BJ (cell line): ENCODE measurements at regions not wholly inside any gene's neighbourhood (a gene's known extent, or its start where the extent isn't known, plus 50 kb on each side); places are given as distances from the start of the nearest gene placed in this dataset.

Source experiments
- CTCF ChIA-PET: fragments of 350-600 bp; formaldehyde crosslinking; extraction: SDS; loops from one replicate; lab custom pipeline; 2021; ENCODE audit warnings: antibody characterized with exemption, inconsistent platforms; lab: Yijun Ruan, JAX
- POLR2A ChIA-PET: fragments of 300-600 bp; sonication (Branson Sonifier 250); formaldehyde crosslinking; extraction: SDS; loops from one replicate; lab custom pipeline; 2021; ENCODE audit warnings: antibody characterized with exemption; lab: Charles Lee
- DNase-seq: peaks from one replicate; pipeline ENCODE4 v3.0.0-alpha.2; 2011; ENCODE audit warnings: low read depth
- H3K27me3 ChIP-seq: 2 replicates; pipeline ENCODE4 v1.6.0; 2011; ENCODE audit warnings: low read length; ENCODE audit not compliant: control insufficient read depth, insufficient read depth
- H3K36me3 ChIP-seq: 2 replicates; pipeline ENCODE4 v1.5.1; 2011; ENCODE audit warnings: low read length; ENCODE audit not compliant: control insufficient read depth, insufficient read depth
- H3K4me3 ChIP-seq: 2 replicates; pipeline ENCODE4 v1.5.1; 2011; ENCODE audit warnings: low read depth, mild to moderate bottlenecking, control low read depth, low read length
- CTCF ChIP-seq: IDR thresholded peaks from 2 replicates; pipeline ENCODE4 v1.5.1; 2011; ENCODE audit warnings: low read depth, mild to moderate bottlenecking, control low read depth, inconsistent platforms, low read length, moderate library complexity; ENCODE audit not compliant: insufficient read depth

GRCh38 chr3:31234145-31234544 lies 298.6 kb upstream of the STT3B start:
- ChIA-PET CTCF (interaction anchor here (1.2 kb wide), 1 partner anchor 8 kb away, joined by 3 read pairs; no protein-coding TSS in a partner anchor), POLR2A (no interaction called here)
- Histone ChIP-seq H3K27me3 (peaks cover 4% of the 10 kb centered on the region), H3K4me3 (no peak overlapping the region), H3K36me3 (no peaks in the 10 kb centered on the region)
- no peak for DNase-seq
- TF ChIP-seq CTCF = no peak

- POLR2A ChIA-PET = no interaction called here
- Histone ChIP-seq H3K36me3 (no peaks in the 10 kb centered on the region), H3K4me3 (no peak overlapping the region), H3K27me3 (peaks cover 4% of the 10 kb centered on the region)
- TF ChIP-seq CTCF = no peak
- CTCF ChIA-PET = interaction anchor here (1.2 kb wide), 1 partner anchor 9 kb away, joined by 3 read pairs; no protein-coding TSS in a partner anchor
- no peak for DNase-seq
Observed at GRCh38 chr3:31235062-31235700, 297.5 kb upstream of the STT3B start.

GRCh38 chr3:31237887-31238286 lies 294.8 kb upstream of the STT3B start:
- DNase-seq = no peak
- POLR2A ChIA-PET = no interaction called here
- Histone ChIP-seq H3K36me3 (no peaks in the 10 kb centered on the region), H3K27me3 (peaks cover 4% of the 10 kb centered on the region), H3K4me3 (no peak overlapping the region)
- CTCF ChIA-PET = interaction anchor here (0.6 kb wide), 1 partner anchor 45 kb away, joined by 3 read pairs; no protein-coding TSS in a partner anchor
- TF ChIP-seq CTCF = no peak

GRCh38 chr3:31240013-31240412 lies 292.7 kb upstream of the STT3B start:
- Histone ChIP-seq H3K4me3 (no peak overlapping the region), H3K36me3 (no peaks in the 10 kb centered on the region), H3K27me3 (peaks cover 4% of the 10 kb centered on the region)
- no peak for TF ChIP-seq CTCF
- ChIA-PET POLR2A (no interaction called here), CTCF (no interaction called here)
- no peak for DNase-seq

GRCh38 chr3:31240466-31240865 lies 292.3 kb upstream of the STT3B start:
- CTCF ChIA-PET = no interaction called here
- TF ChIP-seq CTCF = no peak
- no peaks in the 10 kb centered on the region for H3K36me3 ChIP-seq
- DNase-seq = no peak
- no peak overlapping the region for H3K4me3 ChIP-seq
- H3K27me3 ChIP-seq = peaks cover 4% of the 10 kb centered on the region
- POLR2A ChIA-PET = no interaction called here
